Peyer's patch (tissue), 4 donors: ENCODE measurements at regions not wholly inside any gene's neighbourhood (a gene's known extent, or its start where the extent isn't known, plus 50 kb on each side); places are given as distances from the start of the nearest gene placed in this dataset.

Source experiments
- CTCF ChIP-seq, 6 experiments: fragments of 450-650 bp in 4 of 6; fragments of 200-600 bp in 2 of 6; sonication (generic) in 1 of 6; IDR thresholded peaks; one replicate each; pipeline ENCODE4 v1.5.1; 2017 to 2019; ENCODE audit warnings: antibody characterized with exemption in 6 of 6, mild to moderate bottlenecking in 3 of 6, moderate library complexity in 1 of 6
- POLR2A ChIP-seq, 2 donors: fragments of 450-650 bp; IDR thresholded peaks; one replicate each; pipeline ENCODE4 v1.5.1; 2017; ENCODE audit warnings: antibody characterized with exemption in 2 of 2, mild to moderate bottlenecking in 2 of 2, moderate library complexity in 2 of 2

DNA sequence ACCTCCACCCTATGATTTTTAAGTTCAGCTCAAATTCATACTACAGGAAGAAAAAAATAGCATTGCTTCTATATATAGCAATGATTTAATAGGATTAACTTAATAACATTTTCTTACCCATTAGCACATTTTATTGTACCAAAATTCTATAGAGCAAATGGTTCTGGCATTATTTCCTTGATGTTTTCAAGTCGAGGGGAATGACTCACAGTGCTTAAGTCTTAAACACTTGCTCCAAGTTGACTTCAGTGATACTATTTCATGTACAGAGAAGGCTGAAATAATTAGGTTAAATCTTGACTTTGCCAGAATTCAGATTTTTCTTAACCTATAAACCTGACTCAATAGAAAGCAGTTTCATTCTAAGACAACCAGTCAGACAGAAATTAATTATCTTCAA is 1133.8 kb downstream of the SORCS3 start:
- TF ChIP-seq CTCF (IDR thresholded peaks at IDR 0.05) (no peak), POLR2A (IDR thresholded peaks at IDR 0.05) (no peak)
